Endothelial cell of umbilical vein (primary cell): ENCODE measurements at regions not wholly inside any gene's neighbourhood (a gene's known extent, or its start where the extent isn't known, plus 50 kb on each side); places are given as distances from the start of the nearest gene placed in this dataset.
A peak's percentile ranks its signal among the peaks of the same experiment; 100 is the strongest.

Experiments
- EZH2 ChIP-seq: IDR thresholded peaks from 2 replicates; pipeline ENCODE4 v1.6.1; 2012; ENCODE audit warnings: borderline replicate concordance, low read depth, mild to moderate bottlenecking, moderate library complexity, low read length, inconsistent platforms; ENCODE audit not compliant: severe bottlenecking
- FOS ChIP-seq: IDR thresholded peaks from 2 replicates; pipeline ENCODE4 v1.6.1; 2011; ENCODE audit warnings: mild to moderate bottlenecking, low read length, moderate library complexity, borderline replicate concordance; ENCODE audit not compliant: insufficient read depth
- POLR2A ChIP-seq: IDR thresholded peaks from 2 replicates; pipeline ENCODE4 v1.6.1; 2012; ENCODE audit warnings: low read depth, mild to moderate bottlenecking, control low read depth, low read length
- POLR2AphosphoS5 ChIP-seq: IDR thresholded peaks from 2 replicates; pipeline ENCODE4 v1.6.1; 2012; ENCODE audit warnings: low read depth, mild to moderate bottlenecking, control low read depth, low read length, moderate library complexity; ENCODE audit not compliant: insufficient read depth
- TF ChIP-seq, protein P1 (sequence below), 2 donors: IDR thresholded peaks; 1 replicate in 1 of 2; 2 replicates in 1 of 2; pipeline ENCODE4 v1.5.1; 2011; ENCODE audit warnings: low read length in 2 of 2, mild to moderate bottlenecking in 2 of 2, moderate library complexity in 2 of 2, control low read depth in 1 of 2, inconsistent platforms in 1 of 2, low read depth in 1 of 2; ENCODE audit not compliant: insufficient read depth in 1 of 2; ENCODE audit errors: extremely low read depth in 1 of 2
- TF ChIP-seq, protein P2 (sequence below): IDR thresholded peaks from 2 replicates; pipeline ENCODE4 v1.6.1; 2011; ENCODE audit not compliant: insufficient read depth, insufficient read length

DNA sequence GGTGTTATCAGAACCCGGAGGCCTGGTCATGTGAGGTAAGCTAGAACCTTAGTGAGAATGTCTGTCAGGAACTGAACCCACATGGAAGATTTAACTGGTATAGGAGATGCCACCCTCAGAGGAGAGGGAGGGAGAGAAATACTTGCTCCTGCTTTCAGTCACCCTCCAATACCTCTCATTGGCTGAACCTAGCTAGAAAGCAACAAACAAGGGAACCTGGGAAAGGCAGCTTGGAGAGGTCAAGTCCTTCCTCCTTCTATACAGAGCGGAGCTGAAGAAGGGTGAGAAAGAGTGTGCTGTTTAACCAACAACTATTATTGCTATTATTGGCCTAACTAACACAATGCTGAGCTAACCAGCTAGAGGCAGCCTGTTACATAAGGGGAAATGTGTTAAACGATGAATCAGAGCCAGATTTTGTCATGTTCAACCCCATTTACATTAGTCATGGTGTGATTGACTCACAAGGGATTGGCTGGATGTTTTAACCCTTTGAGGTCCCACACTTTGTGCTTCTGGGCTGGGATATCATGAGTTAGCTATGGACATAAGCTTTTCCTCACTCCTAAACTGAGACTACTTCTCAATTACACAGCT, 96.5 kb upstream of the ESX1 start:
- TF ChIP-seq, protein P1, sequence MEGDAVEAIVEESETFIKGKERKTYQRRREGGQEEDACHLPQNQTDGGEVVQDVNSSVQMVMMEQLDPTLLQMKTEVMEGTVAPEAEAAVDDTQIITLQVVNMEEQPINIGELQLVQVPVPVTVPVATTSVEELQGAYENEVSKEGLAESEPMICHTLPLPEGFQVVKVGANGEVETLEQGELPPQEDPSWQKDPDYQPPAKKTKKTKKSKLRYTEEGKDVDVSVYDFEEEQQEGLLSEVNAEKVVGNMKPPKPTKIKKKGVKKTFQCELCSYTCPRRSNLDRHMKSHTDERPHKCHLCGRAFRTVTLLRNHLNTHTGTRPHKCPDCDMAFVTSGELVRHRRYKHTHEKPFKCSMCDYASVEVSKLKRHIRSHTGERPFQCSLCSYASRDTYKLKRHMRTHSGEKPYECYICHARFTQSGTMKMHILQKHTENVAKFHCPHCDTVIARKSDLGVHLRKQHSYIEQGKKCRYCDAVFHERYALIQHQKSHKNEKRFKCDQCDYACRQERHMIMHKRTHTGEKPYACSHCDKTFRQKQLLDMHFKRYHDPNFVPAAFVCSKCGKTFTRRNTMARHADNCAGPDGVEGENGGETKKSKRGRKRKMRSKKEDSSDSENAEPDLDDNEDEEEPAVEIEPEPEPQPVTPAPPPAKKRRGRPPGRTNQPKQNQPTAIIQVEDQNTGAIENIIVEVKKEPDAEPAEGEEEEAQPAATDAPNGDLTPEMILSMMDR (IDR thresholded peaks at IDR 0.05; ENCODE audit: extremely low read depth in 1 of 2, insufficient read depth in 1 of 2, low read depth in 1 of 2, low read length in 2 of 2), result no peak
- TF ChIP-seq FOS, result peak; percentile 90
- TF ChIP-seq POLR2AphosphoS5, result no peak
- TF ChIP-seq EZH2, result no peak
- TF ChIP-seq, protein P2, sequence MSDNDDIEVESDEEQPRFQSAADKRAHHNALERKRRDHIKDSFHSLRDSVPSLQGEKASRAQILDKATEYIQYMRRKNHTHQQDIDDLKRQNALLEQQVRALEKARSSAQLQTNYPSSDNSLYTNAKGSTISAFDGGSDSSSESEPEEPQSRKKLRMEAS, result no peak
- TF ChIP-seq POLR2A, result no peak
